ENCODE measurements at regions not wholly inside any gene's neighbourhood (a gene's known extent, or its start where the extent isn't known, plus 50 kb on each side); places are given as distances from the start of the nearest gene placed in this dataset.
A peak's percentile ranks its signal among the peaks of the same experiment; 100 is the strongest.

DNA sequence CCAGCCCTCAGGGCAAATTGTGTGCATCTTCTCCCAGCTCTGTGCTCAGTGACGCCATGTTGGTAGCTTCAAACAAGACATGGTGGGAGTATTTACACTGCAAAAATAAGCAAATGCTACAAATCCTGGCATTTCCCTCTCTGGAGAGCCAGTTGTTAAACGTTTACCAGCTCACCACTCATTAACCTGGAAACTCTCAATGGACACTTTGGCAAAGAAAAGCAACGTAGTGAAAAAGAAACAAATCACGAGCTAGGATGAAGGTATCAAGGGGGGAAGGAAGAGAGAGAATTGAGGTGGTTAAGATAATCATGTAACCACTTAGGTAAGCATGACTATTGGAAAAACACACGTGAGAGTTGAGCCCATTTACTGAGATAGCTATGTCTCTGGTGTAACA, 72.5 kb downstream of the MRPS30 start:
- TF ChIP-seq, protein P1, sequence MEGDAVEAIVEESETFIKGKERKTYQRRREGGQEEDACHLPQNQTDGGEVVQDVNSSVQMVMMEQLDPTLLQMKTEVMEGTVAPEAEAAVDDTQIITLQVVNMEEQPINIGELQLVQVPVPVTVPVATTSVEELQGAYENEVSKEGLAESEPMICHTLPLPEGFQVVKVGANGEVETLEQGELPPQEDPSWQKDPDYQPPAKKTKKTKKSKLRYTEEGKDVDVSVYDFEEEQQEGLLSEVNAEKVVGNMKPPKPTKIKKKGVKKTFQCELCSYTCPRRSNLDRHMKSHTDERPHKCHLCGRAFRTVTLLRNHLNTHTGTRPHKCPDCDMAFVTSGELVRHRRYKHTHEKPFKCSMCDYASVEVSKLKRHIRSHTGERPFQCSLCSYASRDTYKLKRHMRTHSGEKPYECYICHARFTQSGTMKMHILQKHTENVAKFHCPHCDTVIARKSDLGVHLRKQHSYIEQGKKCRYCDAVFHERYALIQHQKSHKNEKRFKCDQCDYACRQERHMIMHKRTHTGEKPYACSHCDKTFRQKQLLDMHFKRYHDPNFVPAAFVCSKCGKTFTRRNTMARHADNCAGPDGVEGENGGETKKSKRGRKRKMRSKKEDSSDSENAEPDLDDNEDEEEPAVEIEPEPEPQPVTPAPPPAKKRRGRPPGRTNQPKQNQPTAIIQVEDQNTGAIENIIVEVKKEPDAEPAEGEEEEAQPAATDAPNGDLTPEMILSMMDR (IDR thresholded peaks at IDR 0.05; ENCODE audit: insufficient read depth, low read length, poor library complexity, severe bottlenecking): no peak
- Histone ChIP-seq H3K36me3 (ENCODE audit: control insufficient read depth, insufficient read depth, low read length) (no peaks in the 10 kb centered on the region), H3K4me3 (replicated peaks; ENCODE audit: low read depth, low read length) (no peak overlapping the region), H3K27me3 (replicated peaks; ENCODE audit: control insufficient read depth, insufficient read depth, low read length) (no peaks in the 10 kb centered on the region)
- no peak for DNase-seq (ENCODE audit: extremely low read depth, insufficient read length)

DNA sequence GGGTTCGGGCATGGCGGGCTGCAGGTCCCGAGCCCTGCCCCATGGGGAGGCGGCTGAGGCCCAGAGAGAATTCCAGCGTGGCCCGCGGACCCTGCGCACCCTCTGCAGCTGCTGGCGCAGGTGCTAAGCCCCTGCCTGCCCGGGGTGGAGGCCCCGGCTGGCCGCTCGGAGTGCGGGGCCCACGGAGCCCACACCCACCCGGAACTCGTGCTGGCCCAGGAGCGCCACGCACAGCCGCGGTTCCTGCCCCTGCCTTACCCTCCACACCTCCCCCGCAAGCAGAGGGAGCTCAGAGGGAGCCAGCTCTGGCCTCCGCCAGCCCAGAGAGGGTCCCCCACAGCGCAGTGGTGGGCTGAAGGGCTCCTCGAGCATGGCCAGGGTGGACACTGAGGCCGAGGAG, 75.3 kb downstream of the MRPS30 start:
- TF ChIP-seq, protein P1 (IDR thresholded peaks at IDR 0.05; ENCODE audit: insufficient read depth, low read length, poor library complexity, severe bottlenecking): no peak
- DNase-seq (ENCODE audit: extremely low read depth, insufficient read length): no peak

DNA sequence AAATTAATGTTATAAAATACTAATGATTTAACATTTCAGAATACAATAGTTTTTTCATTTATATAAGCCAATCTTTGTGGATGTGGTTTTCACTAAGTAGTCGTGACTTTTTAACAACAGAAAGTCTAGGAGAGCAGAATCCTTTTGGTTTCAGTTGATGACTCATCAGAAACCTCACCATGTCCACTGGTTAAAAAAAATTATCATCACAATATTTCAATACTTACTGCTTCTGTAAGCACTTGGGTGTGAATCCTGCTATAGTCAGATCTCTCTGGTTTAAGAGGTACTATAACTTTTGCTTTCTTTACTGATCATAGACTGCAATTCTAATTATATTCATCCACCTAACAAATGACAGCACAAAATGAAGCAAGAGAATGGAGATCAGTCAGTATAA, 77.2 kb downstream of the MRPS30 start:
- Histone ChIP-seq H3K27me3 (replicated peaks; ENCODE audit: control insufficient read depth, insufficient read depth, low read length) (no peaks in the 10 kb centered on the region), H3K36me3 (ENCODE audit: control insufficient read depth, insufficient read depth, low read length) (no peaks in the 10 kb centered on the region), H3K4me3 (replicated peaks; ENCODE audit: low read depth, low read length) (no peak overlapping the region)
- DNase-seq (ENCODE audit: extremely low read depth, insufficient read length): peak; percentile 19
- TF ChIP-seq, protein P1 (IDR thresholded peaks at IDR 0.05; ENCODE audit: insufficient read depth, low read length, poor library complexity, severe bottlenecking): no peak

More for the DNA sequence above, 75.3 kb downstream of the MRPS30 start:
- H3K4me3 ChIP-seq (replicated peaks; ENCODE audit: low read depth, low read length): no peak overlapping the region
- no peaks in the 10 kb centered on the region for H3K36me3 ChIP-seq (ENCODE audit: control insufficient read depth, insufficient read depth, low read length)
- H3K27me3 ChIP-seq (replicated peaks; ENCODE audit: control insufficient read depth, insufficient read depth, low read length): no peaks in the 10 kb centered on the region

DNA sequence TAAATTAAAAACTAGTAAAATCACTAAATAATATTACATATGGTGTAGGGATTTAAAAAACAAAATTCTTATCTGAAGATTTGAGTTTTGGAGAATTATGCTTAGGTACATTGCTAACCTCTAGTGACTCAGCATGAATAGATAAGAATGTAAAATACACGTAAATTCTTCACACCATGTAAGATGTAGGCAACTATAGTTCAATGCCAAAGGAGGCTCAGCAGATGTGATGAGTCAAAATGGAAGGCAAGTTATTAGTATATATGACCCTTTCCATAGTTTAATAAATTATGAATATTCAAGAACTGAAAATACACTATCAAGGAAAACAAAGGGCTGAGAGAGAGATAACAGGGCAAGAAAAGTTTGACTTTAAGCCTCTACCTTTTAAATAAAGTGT, 79.0 kb downstream of the MRPS30 start:
- TF ChIP-seq, protein P1 (IDR thresholded peaks at IDR 0.05; ENCODE audit: insufficient read depth, low read length, poor library complexity, severe bottlenecking): no peak
- no peak for DNase-seq (ENCODE audit: extremely low read depth, insufficient read length)
- no peak overlapping the region for H3K4me3 ChIP-seq (replicated peaks; ENCODE audit: low read depth, low read length)
- no peaks in the 10 kb centered on the region for H3K27me3 ChIP-seq (replicated peaks; ENCODE audit: control insufficient read depth, insufficient read depth, low read length)
- H3K36me3 ChIP-seq (ENCODE audit: control insufficient read depth, insufficient read depth, low read length): no peaks in the 10 kb centered on the region

DNA sequence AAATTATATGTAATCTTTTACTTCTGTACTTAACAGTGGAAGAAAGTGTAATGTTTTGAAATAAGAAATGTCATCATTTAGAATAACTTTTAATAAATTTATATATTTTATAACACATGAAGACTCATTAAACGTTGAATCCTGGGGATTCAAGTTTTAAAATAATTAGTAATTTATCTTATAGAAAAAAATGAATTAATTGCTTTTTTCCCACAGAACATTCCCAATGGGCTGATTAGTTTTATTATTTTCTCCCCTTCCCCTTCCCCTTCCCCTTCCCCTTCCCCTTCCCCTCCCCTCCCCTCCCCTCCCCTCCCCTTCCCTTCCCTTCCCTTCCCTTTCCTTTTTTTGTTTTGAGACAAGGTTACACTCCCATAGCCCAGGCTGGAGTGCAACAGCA, 79.7 kb downstream of the MRPS30 start:
- DNase-seq (ENCODE audit: extremely low read depth, insufficient read length): no peak
- no peak overlapping the region for H3K4me3 ChIP-seq (replicated peaks; ENCODE audit: low read depth, low read length)
- H3K36me3 ChIP-seq (ENCODE audit: control insufficient read depth, insufficient read depth, low read length): no peaks in the 10 kb centered on the region
- TF ChIP-seq, protein P1 (IDR thresholded peaks at IDR 0.05; ENCODE audit: insufficient read depth, low read length, poor library complexity, severe bottlenecking): no peak
- no peaks in the 10 kb centered on the region for H3K27me3 ChIP-seq (replicated peaks; ENCODE audit: control insufficient read depth, insufficient read depth, low read length)

DNA sequence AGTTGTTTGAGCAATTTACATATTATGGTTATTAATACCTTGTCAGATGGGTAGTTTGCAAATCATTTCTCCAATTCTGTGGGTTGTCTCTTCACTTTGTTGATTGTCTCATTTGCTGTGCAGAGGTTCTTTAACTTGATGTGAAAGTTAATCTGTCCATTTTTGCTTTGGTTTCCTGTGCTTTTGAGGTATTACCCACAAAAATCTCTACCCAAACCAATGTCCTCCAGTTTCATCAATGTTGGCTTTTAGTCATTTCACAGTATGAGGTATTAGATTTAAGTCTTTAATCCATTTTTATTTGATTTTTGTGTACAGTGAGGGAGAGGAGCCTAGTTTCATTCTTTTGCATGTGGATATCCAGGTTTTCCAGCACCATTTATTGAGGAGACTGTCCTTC, 82.4 kb downstream of the MRPS30 start:
- Histone ChIP-seq H3K27me3 (replicated peaks; ENCODE audit: control insufficient read depth, insufficient read depth, low read length) (no peaks in the 10 kb centered on the region), H3K36me3 (ENCODE audit: control insufficient read depth, insufficient read depth, low read length) (no peaks in the 10 kb centered on the region), H3K4me3 (replicated peaks; ENCODE audit: low read depth, low read length) (no peak overlapping the region)
- TF ChIP-seq, protein P1 (IDR thresholded peaks at IDR 0.05; ENCODE audit: insufficient read depth, low read length, poor library complexity, severe bottlenecking): no peak
- no peak for DNase-seq (ENCODE audit: extremely low read depth, insufficient read length)
